ENCODE measurements at regions not wholly inside any gene's neighbourhood (a gene's known extent, or its start where the extent isn't known, plus 50 kb on each side); places are given as distances from the start of the nearest gene placed in this dataset.

- TF ChIP-seq POLR2A (IDR thresholded peaks at IDR 0.05) (no peak), CTCF (IDR thresholded peaks at IDR 0.05) (no peak)
Measured at GRCh38 chr13:48843630-48844380, 131.9 kb upstream of the FNDC3A start.

Data from Peyer's patch (tissue), 4 donors.